ENCODE measurements at regions not wholly inside any gene's neighbourhood (a gene's known extent, or its start where the extent isn't known, plus 50 kb on each side); places are given as distances from the start of the nearest gene placed in this dataset.

DNA sequence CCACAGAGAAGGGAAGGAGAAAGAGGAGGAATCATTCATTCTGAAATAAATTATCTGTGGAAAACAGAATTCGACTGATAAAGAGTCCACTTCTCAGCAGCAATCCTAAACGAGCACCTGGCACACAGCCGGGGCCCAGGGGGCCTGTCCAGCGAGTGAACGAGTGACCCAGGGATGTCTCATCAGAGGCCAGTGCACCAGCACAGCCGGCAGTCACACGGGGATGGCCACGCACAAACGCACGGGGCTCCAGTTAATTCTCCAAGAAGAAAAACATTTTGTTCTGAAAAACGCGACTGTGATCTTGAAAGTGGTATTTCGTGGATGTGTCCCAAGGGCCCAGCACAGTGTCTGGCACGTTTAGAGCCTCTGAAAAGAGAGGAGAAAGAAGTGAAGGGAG, 154.6 kb downstream of the BRD1 start:
- Histone ChIP-seq H3K9me3 (ENCODE audit: insufficient read depth, low read length) (no peaks in the 10 kb centered on the region), H3K9ac (ENCODE audit: low read length) (no peak overlapping the region), H3K4me3 (ENCODE audit: insufficient read depth, low read length, poor library complexity, severe bottlenecking) (no peak overlapping the region), H4K20me1 (ENCODE audit: low read depth, low read length) (no peaks in the 10 kb centered on the region), H3K79me2 (ENCODE audit: insufficient read depth, low read length) (no peaks in the 10 kb centered on the region), H3K27me3 (ENCODE audit: low read length) (no peaks in the 10 kb centered on the region), H2AFZ (ENCODE audit: low read depth, low read length, severe bottlenecking) (no peak overlapping the region), H3K4me2 (ENCODE audit: low read depth, low read length, poor library complexity, severe bottlenecking) (no peak overlapping the region), H3F3A (ENCODE audit: insufficient read depth) (no peaks in the 10 kb centered on the region), H3K9me2 (replicated peaks; ENCODE audit: insufficient read depth, low read length) (no peaks in the 10 kb centered on the region), H3K27ac (ENCODE audit: low read depth, low read length) (no peak overlapping the region), H3K36me3 (ENCODE audit: low read length) (no peaks in the 10 kb centered on the region)
- TF ChIP-seq, protein P1, sequence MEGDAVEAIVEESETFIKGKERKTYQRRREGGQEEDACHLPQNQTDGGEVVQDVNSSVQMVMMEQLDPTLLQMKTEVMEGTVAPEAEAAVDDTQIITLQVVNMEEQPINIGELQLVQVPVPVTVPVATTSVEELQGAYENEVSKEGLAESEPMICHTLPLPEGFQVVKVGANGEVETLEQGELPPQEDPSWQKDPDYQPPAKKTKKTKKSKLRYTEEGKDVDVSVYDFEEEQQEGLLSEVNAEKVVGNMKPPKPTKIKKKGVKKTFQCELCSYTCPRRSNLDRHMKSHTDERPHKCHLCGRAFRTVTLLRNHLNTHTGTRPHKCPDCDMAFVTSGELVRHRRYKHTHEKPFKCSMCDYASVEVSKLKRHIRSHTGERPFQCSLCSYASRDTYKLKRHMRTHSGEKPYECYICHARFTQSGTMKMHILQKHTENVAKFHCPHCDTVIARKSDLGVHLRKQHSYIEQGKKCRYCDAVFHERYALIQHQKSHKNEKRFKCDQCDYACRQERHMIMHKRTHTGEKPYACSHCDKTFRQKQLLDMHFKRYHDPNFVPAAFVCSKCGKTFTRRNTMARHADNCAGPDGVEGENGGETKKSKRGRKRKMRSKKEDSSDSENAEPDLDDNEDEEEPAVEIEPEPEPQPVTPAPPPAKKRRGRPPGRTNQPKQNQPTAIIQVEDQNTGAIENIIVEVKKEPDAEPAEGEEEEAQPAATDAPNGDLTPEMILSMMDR (IDR thresholded peaks at IDR 0.05; ENCODE audit: insufficient read depth, low read length, poor library complexity, severe bottlenecking): no peak

DNA sequence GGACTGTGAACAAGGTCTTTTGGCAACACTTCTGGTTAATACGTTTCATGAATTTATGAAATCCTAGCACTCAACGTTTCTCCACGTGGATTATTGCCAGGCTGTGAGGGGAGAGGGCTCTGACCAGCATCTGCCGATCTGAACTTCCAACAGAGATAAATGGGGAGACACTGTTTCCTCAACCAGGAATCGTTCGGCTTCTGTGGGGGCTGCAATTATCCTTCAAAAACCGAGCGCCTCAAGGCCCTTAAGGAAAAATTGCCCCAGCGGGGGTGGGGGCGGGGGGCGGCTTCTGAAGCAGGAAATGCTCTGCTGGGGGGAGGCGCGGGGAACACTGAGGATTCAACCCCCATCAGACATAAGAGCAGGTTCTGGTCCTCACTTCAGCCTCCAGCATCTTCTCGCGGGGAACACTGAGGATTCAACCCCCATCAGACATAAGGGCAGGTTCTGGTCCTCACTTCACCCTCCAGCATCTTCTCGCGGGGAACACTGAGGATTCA, 155.6 kb downstream of the BRD1 start:
- no peaks in the 10 kb centered on the region for H4K20me1 ChIP-seq (ENCODE audit: low read depth, low read length)

DNA sequence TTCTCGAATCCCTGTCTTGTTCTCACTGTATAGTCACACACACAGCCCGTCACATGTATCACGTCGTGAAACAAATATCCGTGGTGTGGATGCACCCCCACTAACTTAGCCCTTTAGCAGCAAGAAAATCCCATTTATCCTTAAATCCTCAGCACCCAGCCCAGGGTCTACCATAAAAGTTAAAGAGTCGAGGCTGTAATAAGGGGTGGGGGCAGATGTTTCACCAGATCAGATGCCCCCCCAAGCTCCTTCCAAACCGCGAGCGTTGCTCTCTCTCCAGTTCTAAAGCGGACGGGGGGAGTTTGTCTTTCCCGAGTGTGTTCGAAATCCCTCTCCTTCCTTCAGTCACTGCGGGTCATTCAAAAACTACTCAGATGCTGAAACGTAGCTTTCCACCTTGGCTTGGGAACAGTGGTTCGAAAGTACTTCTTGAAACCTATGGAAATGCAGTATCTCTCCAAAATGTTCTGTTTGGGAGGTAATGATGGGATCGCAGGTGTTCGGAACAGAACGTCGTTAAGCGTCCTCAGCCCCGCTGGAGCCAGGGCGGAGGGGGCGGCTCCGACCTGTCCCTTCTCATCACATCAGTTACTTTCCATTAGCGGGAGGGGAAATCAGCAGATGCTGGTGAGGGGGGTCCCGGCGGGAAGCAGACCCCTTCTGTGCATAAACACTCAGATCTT, 156.2 kb downstream of the BRD1 start:
- Histone ChIP-seq H2AFZ (ENCODE audit: low read depth, low read length, severe bottlenecking) (no peak overlapping the region), H3F3A (ENCODE audit: insufficient read depth) (no peaks in the 10 kb centered on the region), H3K36me3 (ENCODE audit: low read length) (no peaks in the 10 kb centered on the region), H3K9me2 (replicated peaks; ENCODE audit: insufficient read depth, low read length) (no peaks in the 10 kb centered on the region), H3K4me3 (ENCODE audit: insufficient read depth, low read length, poor library complexity, severe bottlenecking) (no peak overlapping the region), H3K27ac (ENCODE audit: low read depth, low read length) (no peak overlapping the region), H4K20me1 (ENCODE audit: low read depth, low read length) (no peaks in the 10 kb centered on the region), H3K9ac (ENCODE audit: low read length) (no peak overlapping the region), H3K79me2 (ENCODE audit: insufficient read depth, low read length) (no peaks in the 10 kb centered on the region), H3K9me3 (ENCODE audit: insufficient read depth, low read length) (no peaks in the 10 kb centered on the region), H3K27me3 (ENCODE audit: low read length) (no peaks in the 10 kb centered on the region), H3K4me2 (ENCODE audit: low read depth, low read length, poor library complexity, severe bottlenecking) (no peak overlapping the region)
- TF ChIP-seq EZH2phosphoT487 (conservative IDR thresholded peaks at IDR 0.05; ENCODE audit: low read length): no peak
- TF ChIP-seq, protein P1 (IDR thresholded peaks at IDR 0.05; ENCODE audit: insufficient read depth, low read length, poor library complexity, severe bottlenecking): no peak

More for the DNA sequence above, 155.6 kb downstream of the BRD1 start:
- Histone ChIP-seq H3K4me2 (ENCODE audit: low read depth, low read length, poor library complexity, severe bottlenecking) (no peak overlapping the region), H3K9me2 (replicated peaks; ENCODE audit: insufficient read depth, low read length) (no peaks in the 10 kb centered on the region), H3K27ac (ENCODE audit: low read depth, low read length) (no peak overlapping the region), H3K4me3 (ENCODE audit: insufficient read depth, low read length, poor library complexity, severe bottlenecking) (no peak overlapping the region), H3K79me2 (ENCODE audit: insufficient read depth, low read length) (no peaks in the 10 kb centered on the region), H3K9ac (ENCODE audit: low read length) (no peak overlapping the region), H3K27me3 (ENCODE audit: low read length) (no peaks in the 10 kb centered on the region), H3K36me3 (ENCODE audit: low read length) (no peaks in the 10 kb centered on the region), H2AFZ (ENCODE audit: low read depth, low read length, severe bottlenecking) (no peak overlapping the region), H3F3A (ENCODE audit: insufficient read depth) (no peaks in the 10 kb centered on the region), H3K9me3 (ENCODE audit: insufficient read depth, low read length) (no peaks in the 10 kb centered on the region)
- TF ChIP-seq EZH2phosphoT487 (conservative IDR thresholded peaks at IDR 0.05; ENCODE audit: low read length): no peak
- TF ChIP-seq, protein P1 (IDR thresholded peaks at IDR 0.05; ENCODE audit: insufficient read depth, low read length, poor library complexity, severe bottlenecking): no peak
